ENCODE measurements at regions not wholly inside any gene's neighbourhood (a gene's known extent, or its start where the extent isn't known, plus 50 kb on each side); places are given as distances from the start of the nearest gene placed in this dataset.

DNA sequence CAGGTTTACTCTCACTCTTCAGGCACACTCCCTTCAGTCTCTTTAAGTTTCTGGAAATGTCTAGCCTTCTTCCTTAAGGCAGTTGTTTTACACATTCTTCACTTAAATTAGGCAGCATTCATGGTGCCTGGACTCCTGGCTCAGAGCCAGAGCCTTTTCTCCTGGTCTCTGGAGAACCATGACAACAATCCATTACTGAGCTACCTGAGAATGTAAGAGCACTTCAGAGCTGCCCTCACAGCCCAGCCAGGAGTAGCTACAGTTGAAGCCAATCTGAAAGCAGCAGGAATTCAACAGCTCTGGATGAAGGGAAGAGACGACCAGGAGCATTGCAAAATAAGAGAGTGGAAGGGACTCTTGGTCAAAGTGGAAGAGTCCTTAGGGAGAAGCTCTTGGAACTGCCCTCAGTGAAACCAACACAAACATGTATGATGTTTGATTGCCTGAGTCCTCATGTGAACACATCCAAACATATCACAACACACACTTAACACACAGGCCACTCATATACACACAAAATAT lies 416.8 kb upstream of the SPTLC3 start:
- DNase-seq (no peak), ATAC-seq (peak; percentile 50)
- intact Hi-C loops (cut with micrococcal nuclease) = no loop called here

- intact Hi-C loops (cut with micrococcal nuclease) = no loop called here
- no peak for ATAC-seq
- DNase-seq = no peak
Observed at GRCh38 chr20:12592756-12593155, 416.0 kb upstream of the SPTLC3 start.

DNA sequence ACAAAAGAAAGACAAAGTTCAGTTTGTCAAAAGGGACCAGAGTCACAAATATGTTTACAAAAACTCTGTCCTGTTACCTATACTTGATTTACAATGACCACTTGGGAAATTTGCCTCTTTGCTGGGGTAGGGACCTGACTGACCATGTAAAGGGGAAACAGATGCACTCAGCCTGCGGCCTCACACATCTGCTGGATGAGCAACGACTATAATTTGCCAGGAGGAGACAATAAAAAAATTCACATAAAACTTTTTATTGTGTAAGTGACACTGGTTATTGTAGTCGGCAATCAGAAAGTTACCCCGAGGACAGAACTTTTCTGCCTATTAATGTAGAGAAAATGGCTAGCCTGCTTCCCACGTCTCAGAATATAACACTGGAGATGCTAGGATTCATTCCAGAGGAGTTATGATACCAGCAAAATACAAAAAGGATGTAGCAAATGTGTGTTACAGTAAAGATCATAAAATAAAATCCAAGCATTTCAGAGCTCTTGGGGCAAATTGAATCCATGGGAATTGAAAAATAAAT lies 415.4 kb upstream of the SPTLC3 start:
- no peak for ATAC-seq
- intact Hi-C loops (cut with micrococcal nuclease) = no loop called here
- no peak for DNase-seq

DNA sequence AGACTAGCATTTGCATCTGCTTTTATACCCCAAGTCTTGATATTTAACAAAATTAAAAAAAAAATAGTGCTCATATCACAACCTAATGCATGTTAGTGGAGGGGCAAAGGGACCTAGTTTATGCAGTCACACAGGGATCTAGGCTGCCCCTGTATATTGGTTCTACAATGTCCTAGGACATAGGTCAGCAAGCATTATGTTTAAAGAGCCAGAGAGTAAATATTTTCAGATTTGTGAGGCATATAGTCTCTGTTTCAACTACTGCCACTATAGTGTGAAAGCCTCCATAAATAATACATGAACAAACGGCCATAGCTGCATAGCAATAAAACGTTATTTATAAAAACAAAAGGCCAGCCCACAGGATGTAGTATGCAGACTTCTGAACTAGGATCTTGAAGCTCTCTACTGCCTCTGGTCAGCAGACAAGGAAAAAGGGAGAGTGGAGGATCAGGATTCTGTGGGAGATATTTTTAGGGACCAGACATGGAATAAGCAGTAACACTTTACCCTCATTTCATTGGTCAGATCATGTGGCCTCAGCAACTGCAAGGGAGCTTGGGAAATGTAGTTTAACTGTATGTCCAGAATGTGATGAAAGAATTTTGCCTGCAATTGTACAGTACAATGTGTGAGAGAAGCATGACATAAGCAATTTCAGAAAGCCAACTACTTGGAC lies 414.2 kb upstream of the SPTLC3 start:
- intact Hi-C loops (cut with micrococcal nuclease) = no loop called here

GRCh38 chr20:12595841-12596240 lies 412.9 kb upstream of the SPTLC3 start:
- ATAC-seq (no peak), DNase-seq (no peak)
- intact Hi-C loops (cut with micrococcal nuclease) = no loop called here

More for the DNA sequence above, 414.2 kb upstream of the SPTLC3 start:
- DNase-seq (no peak), ATAC-seq (peak; percentile 38)

DNA sequence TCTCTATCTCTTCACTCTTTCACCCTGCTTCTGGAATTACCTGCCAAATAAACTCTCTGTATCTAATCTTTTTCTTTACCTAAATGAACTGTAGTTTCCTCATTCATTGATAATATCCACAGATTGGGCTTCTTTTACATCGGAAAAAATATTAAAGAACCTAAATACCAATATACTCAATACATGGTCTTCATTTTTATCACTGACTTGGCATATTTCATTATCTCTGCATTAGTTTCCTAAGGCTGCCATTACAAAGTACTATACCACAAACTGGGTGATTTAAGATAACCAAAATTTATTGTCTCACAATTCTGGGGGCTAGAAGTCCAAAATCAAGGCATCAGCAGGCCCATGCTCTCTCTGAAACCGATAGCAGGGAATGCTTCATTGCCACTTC lies 411.9 kb upstream of the SPTLC3 start:
- ATAC-seq (no peak), DNase-seq (no peak)
- intact Hi-C loops (cut with micrococcal nuclease) = no loop called here

GRCh38 chr20:12597551-12597950 lies 411.2 kb upstream of the SPTLC3 start:
- ATAC-seq (no peak), DNase-seq (no peak)
- intact Hi-C loops (cut with micrococcal nuclease) = no loop called here

DNA sequence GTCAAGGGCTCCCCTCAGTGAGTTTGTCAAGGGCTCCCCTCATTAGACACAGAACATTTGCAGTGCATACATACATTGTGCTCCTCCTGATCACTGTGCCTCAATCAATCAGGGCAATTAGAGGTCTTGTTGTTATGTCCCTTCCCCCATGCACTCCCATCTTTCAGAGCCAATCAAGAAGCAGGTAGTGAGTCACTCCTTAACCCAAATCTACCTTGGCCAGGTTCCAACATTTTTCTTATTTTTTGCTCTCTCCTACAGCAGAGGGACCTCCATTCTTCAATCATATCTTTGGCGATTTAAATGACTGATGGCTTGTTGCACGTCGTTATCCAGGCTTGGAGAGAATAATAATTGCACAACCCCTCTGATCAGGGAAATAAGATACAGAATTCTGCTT lies 409.9 kb upstream of the SPTLC3 start:
- DNase-seq (no peak), ATAC-seq (no peak)
- intact Hi-C loops (cut with micrococcal nuclease) = no loop called here

GRCh38 chr20:12599494-12599893 lies 409.3 kb upstream of the SPTLC3 start:
- intact Hi-C loops (cut with micrococcal nuclease) = no loop called here
- DNase-seq (no peak), ATAC-seq (no peak)

DNA sequence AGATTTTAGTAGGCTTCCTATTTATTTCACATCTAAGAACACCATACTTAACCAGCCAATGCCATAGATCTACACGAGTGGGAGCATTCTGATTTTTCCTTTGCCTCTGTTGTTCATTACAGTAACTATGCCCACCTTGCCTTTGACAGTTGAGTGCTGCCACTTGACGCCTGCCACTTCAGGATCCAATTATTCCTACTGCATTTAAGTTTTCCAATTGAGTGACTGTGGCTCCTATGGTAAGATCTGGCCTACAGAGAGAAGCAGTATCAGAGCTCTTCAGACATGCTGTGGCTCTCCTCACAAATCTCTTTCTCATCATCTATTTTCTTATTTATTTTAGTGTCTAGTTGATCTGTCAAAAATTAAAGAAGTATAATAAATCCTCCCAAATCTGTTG lies 403.0 kb upstream of the SPTLC3 start:
- DNase-seq (no peak), ATAC-seq (no peak)

GRCh38 chr20:12610871-12611270 lies 397.9 kb upstream of the SPTLC3 start:
- DNase-seq (no peak), ATAC-seq (no peak)
- intact Hi-C loops (cut with micrococcal nuclease) = no loop called here

More for the DNA sequence above, 403.0 kb upstream of the SPTLC3 start:
- intact Hi-C loops (cut with micrococcal nuclease) = no loop called here

DNA sequence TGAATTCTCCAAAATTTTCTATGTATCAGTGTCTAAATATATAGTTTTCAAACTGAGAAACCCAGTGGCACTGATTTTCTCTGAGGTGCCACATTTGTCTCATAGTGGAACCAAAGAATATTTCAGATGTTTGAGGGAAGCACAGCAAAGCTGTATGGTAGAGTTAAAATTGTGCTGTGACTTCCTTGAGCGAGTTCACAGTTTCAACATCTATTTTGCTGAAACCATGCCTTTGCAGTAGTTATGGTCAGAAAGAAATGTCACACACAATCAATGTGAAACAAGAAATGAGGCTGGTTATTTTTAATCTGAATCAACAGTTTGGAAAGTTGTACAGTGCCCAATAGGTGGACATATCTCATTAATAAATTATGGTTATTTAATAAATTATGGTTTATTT lies 394.0 kb upstream of the SPTLC3 start:
- ATAC-seq (no peak), DNase-seq (no peak)
- intact Hi-C loops (cut with micrococcal nuclease) = no loop called here

- DNase-seq = no peak
- intact Hi-C loops (cut with micrococcal nuclease) = no loop called here
- ATAC-seq = no peak
Observed at GRCh38 chr20:12617076-12617475, 391.7 kb upstream of the SPTLC3 start.

DNA sequence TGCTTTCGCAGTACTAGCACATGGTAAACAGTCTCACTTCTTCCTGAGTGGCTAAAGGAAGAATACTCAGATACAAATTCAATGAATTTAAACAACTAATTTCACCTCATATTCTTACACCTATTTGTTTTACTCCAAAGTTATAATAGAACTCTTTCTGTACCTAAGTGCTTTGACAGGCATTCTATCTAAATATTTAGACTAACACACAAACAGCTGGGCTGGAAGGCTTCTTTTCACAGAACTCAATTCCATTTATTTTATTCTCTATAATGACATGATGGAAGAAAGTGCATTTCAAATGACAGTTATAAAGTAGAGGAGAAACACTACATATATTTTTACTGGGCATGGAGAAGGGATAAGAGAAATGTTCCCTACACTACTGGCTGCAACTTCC lies 384.9 kb upstream of the SPTLC3 start:
- DNase-seq (no peak), ATAC-seq (no peak)
- intact Hi-C loops (cut with micrococcal nuclease) = no loop called here

DNA sequence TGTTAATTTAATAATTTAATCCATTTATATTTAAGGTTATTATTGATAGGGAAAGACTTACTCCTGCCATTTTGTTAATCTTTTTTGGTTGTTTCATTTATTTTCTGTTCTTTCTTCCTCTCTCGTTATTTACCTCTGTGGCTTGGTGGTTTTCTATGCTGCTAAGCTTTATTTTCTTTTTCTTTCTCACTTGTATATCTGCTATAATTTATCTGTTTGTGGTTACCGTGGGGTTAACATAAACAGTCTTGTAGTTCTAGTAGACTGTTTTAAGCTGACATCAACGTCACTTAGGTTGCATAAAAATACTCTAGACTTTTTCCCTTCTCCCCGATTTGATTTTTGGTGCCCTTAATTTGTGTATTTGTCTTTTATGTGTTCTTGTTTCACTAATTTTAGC lies 381.3 kb upstream of the SPTLC3 start:
- ATAC-seq (no peak), DNase-seq (no peak)
- intact Hi-C loops (cut with micrococcal nuclease) = no loop called here

DNA sequence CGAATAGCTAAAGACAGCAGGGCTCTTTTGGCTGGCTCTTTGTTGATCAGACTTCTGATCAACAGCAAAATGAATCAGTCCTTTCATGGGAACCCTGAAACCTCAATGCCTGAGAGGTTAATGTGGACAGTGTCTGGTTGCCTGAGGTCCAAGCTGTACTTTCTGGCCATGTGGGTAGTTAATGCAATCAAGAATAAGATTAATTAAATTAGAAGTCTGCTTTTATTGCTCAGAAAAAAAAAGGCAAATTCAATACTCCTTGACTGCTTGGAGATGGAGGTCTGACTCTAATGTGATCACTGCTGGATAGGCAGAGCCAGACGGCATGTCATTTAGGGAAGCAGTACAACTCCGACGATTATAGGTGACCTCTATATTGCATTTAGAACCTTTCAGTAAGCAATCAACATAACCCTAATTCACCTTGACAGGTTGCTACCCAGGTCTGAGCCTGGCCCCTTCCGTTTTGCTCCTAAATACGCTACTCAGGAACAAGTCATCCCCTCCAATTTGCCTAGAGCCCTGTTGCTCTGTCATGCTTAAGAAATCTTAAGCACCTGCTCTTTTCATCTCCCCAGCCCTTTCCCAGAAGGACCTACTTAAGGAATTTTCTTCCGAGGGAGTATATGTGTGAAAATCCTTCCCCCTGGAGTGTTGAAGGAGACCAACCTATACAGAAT lies 370.0 kb upstream of the SPTLC3 start:
- DNase-seq (no peak), ATAC-seq (no peak)
- intact Hi-C loops (cut with micrococcal nuclease) = no loop called here

- intact Hi-C loops (cut with micrococcal nuclease) = no loop called here
- no peak for ATAC-seq
- DNase-seq = no peak
Observed at GRCh38 chr20:12640251-12640650, 368.5 kb upstream of the SPTLC3 start.

DNA sequence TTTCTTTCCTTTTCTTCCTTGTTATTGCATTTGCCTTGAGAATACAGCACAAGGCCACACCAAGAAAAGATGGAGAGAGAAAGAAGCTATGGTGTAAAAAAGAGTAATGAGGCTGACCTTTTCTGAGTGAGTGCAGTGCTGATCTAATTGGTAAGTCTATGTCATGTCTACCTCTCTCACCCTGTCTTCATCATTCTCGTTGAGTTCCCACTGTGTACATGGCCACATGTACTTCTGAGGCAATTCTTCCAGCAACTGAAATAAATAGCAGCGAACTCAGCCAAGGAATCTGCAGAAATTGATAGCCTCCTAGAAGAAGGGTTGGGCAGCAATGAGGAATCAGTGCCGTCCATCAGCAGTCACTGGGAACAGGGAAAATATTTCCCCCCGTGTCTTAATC lies 367.2 kb upstream of the SPTLC3 start:
- ATAC-seq = no peak
- intact Hi-C loops (cut with micrococcal nuclease) = no loop called here
- DNase-seq = no peak

DNA sequence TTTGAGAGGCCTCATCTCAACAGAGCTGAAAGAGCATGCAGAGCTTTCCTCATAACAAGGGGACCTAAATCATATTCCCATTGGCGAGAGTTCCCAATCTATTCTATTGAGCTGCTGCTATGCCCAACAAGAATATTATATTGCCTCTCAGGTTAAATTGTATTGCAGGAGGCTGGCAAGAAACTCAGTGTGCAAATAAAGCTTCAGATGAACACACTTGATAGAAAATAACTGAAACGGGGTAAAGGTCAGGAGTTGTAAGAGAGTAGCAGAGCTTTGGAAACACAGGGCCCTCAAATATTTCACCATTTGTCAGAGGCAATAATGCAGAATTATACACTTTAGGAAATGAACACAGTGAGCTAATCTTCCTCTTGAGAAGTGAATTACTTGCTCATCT lies 364.3 kb upstream of the SPTLC3 start:
- intact Hi-C loops (cut with micrococcal nuclease) = no loop called here
- DNase-seq (no peak), ATAC-seq (no peak)

DNA sequence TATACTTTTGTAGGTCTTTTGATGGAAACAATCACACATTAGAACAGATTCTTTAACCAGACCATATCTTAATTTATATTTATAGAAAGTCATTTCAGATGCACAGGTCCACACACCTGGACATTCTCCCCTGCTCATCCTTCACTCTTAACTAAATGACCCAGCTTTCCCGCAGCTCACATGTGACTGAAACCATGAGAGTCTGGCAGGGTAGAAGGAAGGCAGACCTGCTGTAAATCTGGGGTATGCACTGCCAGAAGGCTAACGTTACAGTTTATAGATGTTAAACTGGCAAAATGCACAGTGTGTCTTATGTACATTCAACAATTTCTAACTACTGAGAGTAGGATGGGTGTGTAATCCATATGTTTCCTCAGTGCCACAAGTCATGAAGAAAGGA lies 359.5 kb upstream of the SPTLC3 start:
- intact Hi-C loops (cut with micrococcal nuclease) = no loop called here
- DNase-seq (no peak), ATAC-seq (no peak)

DNA sequence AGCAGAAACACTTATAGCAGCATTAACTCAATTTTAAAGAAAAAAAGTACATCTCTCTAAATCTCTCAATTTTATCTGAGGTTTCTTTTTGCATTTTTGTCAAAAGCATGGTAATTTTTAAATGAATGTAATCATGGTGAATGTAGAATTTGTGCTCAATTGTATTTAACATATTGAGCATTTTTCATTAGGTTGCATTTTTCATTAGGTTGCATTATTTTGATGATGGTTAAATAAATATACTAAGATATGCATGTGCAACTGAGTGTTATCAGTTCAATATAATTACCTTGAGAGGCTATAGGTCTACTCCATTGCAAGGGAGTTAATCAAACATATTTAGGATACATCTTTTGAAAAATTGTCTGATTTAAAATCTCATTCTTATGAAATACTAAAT lies 355.1 kb upstream of the SPTLC3 start:
- DNase-seq (no peak), ATAC-seq (no peak)
- intact Hi-C loops (cut with micrococcal nuclease) = no loop called here

All from left ventricle myocardium superior (tissue), 1 donor.